Dermis microvascular lymphatic vessel endothelial cell (primary cell): ENCODE measurements at regions not wholly inside any gene's neighbourhood (a gene's known extent, or its start where the extent isn't known, plus 50 kb on each side); places are given as distances from the start of the nearest gene placed in this dataset.

ENCODE experiments used
- DNase-seq, 2 donors: peaks; one replicate each; pipeline versions ENCODE4 v3.0.0 to v3.0.0-alpha.2; 2010; ENCODE audit warnings: low read depth in 2 of 2

DNA sequence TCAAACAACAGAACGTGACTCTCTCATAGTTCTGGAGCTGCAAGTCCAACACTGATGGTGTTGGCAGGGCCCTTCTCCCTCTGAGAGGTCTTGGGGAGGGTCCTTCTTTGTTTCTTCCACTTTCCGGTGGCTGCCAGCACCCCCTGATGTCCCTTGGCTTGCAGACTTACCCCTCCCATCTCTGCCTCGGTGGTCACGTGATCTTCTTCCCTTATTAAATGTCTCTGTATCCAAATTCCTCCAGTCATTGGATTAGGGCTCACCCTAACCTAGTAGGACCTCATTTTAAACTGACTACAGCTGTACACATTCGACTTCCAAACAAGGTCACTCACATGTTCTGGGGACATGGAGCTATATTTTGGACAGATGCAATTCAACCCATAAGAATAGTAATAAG lies 780.6 kb upstream of the SALL3 start:
- no peak for DNase-seq

DNA sequence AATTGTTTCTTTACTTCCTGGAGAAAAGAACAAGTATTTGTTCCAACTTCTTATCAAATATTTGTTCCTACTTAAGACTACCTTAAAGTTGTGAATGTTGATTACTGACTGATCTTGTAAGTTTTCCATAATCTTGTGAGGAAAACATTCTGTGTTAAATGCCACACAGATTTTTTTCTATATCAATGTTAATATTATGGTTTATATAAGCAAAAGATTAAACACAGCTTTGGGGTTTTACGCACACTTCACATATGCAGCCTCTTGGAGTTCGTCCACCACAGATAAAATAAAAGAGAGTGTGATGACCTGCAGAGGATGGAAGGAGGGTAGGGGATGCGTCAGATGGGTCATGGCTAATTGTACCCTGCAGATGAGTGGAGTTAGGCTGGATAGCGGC lies 780.0 kb upstream of the SALL3 start:
- no peak for DNase-seq

DNA sequence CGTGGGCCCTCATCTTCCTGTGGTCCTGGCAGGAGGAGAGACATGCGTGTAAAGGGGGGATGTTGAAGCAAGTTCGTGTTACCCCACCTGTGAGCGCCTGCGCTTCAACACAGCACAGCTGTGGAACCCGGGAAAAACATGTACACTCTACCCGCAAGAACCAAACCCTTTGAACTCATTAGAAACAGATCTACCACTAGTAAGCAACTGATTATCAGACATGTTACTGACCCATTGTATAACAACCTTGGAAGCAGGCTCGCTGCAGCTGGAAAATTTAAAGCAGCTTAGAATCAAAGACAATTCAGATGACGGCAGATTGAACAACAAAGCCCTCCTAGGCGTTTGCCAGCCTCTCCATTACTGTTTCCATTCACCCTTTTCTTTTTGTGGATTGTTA lies 771.7 kb upstream of the SALL3 start:
- no peak for DNase-seq

DNA sequence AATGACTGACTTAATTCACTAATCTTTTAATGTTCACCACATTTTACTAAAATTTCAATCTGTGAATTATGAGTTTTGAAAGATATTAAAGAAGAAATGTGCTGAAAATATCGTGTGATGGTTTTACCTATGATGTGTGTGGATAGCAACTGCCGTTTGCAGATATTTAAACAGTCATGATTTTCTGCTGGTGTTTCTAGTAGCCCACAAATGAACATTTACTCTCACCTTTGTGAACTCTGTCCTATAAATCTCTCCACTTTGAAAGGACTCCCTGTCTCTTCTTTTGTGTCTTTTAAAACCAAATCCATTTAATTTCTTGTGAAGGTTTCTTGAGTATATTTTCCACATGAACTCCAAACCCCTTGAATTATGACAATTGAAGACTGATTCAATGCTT lies 771.2 kb upstream of the SALL3 start:
- no peak for DNase-seq

DNA sequence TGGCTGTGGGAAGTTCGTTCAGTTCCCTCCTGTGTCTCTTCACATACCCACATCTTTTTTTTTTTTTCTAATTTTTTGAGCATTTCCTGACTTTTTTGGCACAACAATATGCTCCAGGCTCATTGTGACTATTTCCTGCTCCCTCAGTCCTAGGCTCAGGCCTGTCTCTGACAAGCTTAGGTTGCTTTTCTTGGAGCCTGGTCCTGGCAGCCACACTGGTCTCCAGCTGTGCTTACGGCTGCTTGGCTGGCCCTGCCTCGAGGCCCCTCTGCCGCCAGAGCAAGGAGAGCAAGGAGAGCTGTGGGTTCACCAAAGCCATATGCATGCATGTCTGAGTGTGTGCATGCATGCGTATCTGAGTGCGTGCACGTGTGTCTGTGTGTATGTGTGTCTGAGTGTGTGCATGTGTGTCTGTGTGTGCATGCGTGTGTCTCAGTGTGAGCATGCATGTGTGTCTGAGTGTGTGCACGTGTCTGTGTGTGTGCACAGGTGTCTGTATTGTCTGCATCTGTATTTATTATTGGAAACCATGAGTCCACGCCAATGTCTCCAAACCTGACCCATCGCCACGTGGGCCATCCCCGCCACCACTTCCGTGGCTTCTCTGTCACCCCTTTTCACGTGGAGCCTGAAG lies 766.1 kb upstream of the SALL3 start:
- DNase-seq = no peak

DNA sequence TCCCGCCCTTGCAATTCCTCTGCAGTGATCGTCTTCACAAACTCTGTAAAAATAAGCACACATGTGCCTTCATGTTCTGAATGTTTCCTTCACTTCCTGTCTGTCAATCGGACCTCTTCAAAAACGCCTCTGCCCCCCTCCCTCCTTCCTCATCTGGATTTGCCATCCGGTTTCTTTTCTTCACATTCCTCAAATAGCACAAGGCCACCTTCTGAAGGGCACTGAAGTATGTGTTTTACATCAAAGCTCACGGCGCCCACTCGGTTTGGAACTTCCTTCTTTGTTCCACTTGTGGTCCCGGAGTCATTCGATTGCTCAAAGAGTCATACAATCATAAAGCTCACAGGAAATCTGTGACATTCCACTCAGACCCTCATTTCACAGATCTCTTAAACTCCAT lies 758.1 kb upstream of the SALL3 start:
- DNase-seq = no peak

DNA sequence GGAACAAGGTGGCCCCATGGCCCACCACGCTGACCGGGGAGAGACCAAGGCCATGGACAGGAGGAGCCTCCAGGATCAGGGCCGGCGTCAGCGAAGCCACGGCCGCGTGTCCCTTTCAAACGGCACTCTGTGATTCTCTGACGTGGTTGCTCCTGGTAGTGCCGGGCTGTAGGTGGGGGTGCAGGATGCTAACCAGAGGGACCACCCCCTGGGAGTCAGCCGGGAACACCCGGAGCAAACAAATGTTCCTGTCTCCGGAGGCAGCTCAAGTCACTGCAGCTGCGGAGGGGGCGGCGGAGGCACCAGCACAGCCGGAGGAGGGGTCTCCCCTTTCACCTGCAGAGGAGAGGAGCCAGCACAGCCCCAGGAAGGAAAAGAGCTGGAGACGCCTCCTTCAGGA lies 750.6 kb upstream of the SALL3 start:
- DNase-seq = no peak

DNA sequence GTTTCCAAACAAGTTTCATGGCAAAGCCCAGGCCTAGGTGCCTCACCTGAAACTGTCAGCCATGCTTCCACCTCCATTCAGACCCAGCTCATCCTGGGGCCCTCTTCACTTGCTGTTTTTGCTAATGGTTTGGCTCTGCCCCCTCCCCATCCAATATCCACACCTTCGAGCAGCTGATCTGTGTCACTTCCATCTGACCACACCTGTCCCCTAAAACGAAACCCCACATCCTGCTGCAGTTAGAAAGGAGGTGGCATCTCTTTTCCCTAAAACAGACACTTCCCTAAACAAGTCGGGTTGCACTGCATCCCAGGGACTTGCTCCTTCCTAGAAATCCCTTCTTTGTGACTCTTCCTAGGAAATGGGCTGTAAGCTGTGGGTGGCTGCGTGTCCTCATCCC lies 748.7 kb upstream of the SALL3 start:
- DNase-seq = no peak

DNA sequence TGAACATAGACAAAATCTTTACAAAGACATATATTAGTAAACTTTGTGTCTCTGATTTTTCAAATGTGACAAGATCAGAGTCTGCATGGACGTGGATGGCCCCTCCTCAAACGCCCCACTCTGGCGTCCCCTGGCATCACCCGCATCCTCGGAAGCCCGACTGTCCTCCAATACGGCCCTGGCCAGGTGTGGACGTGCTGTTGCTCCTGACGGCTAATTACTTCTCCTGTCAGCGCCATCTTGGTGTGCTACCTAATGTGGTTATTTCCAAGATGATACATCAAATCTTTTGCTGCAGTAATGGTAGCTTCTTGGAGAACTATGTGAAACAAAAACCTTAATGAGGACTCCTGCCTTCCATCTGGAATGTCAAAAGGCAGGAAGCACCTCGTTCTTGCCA lies 747.4 kb upstream of the SALL3 start:
- no peak for DNase-seq

DNA sequence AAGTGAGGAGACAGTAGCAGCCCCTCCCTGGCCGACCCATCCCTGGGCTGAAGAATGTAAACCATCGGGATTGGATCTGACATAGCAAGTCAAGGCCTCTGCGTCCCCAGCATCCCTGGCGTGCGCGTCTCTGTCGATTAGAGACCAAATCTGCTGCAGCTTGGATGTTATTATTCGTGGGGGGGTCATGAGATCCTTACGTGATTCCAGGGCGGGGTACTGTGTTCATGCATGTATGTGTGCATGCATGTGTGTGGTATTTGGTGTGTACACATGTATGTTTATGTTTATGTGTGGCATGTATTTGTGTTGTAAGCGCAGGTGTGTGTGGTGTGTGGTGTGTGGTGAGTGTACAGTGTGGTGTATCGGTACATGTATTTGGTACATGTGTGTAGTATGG lies 741.8 kb upstream of the SALL3 start:
- no peak for DNase-seq

DNA sequence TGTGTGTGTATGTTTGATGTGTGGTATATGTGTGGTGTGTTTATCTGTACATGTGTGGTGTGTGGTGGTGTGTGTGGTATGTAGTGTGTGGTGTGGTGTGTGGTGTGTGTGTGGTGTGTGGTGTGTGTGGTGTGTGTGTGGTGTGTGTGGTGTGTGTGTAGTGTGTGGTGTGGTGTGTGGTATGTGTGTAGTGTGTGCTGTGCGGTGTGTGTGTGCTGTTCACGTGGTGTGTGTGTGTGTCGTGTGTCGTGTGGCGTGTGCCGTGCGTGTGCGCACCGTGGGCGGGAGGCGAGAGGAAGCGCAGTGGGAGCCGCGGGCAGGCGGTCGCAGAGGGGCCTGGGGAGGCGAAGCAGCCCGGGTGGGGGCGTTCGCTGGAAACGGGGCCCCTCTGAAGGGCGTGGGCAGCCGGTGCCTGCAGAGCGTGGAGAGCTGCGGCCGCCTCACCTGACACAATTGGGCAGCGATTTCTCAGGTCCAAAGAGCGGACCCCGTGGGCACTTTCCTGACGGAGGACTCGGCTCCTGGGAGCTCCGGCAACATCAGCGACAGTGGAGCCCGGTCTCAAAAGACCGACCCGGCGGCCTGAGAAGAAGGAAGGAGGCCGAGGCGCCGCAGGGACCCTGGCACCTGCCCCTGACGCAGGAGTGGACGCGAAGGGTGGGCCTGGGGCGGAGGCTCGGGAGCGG lies 741.1 kb upstream of the SALL3 start:
- DNase-seq = no peak

DNA sequence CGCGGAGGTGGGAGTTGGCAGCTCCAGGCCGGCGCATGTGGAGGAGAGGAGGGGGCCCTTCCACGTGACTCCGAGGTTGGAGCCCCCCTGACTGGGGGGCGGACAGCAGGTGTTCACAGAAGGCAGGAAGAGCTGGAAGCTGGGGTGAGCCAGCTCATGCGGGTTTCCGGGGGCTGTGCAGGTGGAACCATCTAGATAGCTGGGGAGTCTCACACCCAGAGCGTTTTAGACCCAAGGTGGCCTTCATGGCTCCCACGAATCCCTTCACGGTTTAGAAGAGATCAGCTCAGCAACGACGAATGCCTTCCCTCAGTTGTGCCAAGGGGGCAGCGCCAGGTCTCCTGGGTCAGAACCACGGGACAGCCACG lies 740.5 kb upstream of the SALL3 start:
- DNase-seq = no peak

DNA sequence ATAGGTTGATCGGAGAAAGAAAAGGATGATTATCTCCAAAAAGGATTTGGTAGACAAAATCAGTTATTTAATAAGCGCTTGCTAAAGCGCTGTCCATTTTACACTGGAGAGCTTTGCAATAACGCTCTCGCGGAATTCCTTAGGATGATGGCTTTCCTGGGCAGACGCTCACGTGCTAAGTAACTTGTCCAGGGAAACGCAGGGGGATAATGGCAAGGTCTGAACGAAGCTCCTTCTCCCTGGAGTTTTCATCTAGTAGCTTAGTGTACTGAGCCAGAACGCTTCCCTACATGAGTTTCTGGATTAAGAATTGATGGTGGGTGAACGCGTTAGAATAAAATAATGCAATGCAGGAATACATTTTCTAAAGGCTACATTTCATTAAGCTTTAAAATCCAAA lies 739.5 kb upstream of the SALL3 start:
- DNase-seq = no peak

DNA sequence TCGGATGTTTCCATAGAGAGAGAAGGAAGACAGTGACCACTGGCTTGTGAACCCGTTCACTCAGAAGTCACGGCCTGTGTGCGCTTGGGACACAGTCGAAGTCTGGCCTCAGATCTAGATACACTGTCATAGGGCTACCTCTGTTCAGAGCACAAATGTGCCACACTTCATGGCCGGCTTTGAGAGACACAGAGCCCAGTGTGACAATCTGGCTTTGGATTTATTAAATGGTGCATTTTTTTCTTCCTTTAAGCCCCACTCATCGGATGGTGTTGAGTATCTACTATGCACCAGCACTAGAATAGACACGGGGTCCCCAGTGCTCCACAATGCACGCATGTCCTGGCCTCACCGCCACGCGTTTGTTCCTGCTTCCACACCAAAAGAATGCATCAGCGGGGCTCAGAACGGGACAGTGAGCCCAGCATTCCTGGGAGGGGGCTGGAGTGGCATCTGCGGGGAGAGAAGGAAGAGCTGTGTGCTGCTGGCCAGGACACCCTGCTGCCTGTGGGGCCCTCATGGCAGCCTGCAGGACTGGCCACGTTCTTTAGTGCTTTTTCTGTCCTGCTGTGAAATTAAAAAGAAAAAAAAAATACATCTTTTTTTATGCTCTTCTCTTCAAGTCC lies 738.9 kb upstream of the SALL3 start:
- DNase-seq = no peak

DNA sequence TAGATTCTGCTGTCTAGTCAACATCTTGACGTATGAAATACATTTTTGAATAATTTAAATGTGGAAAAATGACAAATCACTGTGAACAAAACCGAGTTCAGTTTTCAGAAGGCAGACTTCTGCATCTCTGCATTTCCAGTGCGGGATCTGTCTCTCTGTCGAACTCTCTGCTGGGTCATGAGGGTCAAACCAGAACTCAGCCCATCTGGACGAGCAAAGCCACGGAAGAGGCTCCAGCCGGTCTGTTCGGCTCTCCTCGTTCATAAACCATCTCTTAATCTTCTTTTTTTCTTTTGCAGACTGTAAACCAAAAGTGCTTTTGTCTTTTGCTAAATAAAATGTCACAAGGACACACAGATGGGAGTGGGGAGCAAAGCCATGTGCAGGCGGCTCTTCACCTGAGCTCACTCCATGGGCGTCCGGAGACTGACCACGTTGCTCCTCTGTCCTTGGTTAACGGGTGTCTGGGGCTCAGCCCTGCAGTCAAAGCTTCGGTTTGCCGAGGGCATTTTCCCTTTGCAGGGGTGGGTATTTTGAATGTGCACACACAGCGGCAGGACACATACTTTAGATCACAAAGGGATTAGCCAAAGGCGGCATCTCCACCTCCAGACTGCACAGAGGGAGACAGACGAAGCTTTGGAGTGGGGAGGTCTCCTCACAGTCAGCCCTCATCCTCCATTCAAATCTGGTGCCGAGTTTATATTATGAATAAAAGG lies 737.9 kb upstream of the SALL3 start:
- DNase-seq = no peak

DNA sequence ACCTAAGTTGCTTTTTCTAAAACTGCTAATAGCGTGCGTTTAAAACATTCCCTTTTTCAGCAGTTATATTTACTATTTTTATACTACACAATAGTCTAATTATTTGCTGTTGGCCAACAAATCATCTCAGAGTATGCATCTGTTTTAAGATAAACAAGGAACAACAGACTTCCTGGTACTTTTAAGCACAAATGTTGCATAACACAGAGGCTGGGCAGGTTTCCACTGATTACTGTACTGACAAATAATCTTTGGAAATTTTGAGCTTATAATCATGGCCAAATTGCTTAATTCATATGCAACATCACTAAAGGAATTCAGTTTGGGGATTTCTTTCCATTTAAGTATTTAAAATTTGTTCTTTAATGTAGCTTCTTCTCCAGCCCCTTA lies 737.4 kb upstream of the SALL3 start:
- no peak for DNase-seq

DNA sequence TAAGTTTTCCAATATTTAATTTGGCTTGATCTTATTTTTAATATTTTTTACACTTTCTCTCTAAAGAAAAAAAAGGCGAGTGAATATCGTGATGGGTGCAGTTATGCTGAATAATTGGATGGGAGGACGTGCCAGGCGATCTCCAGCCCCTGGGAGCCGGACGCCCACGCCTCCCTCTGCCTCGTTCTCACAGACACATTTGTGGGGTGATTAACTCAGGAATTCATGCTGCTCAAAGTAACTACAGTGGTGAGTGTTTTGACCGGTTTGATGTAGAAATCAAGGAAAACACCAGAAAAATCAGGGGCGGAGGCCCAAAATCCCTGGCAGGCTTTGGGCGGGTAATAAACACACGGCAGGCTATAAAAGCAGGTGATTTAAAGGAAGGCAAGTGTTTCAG lies 736.8 kb upstream of the SALL3 start:
- DNase-seq = no peak

DNA sequence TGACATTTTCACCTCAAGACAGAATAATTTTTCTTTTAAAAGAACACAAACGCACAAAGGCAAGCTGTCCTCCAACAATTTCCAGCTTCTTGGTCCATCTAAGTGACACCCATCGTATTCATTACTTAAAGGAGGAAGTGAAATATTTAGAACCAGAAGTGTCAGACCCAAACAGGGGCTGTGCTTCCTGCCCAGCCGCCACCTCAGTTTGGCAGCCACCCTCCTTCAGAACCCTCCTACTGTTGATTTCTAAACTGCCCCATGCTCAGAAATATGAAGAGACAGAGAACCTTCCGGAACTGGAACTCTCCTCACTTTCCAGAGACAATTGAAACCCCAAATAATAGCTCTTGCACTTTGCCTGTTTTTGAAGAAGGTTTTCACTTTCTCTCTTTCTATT lies 734.8 kb upstream of the SALL3 start:
- no peak for DNase-seq

DNA sequence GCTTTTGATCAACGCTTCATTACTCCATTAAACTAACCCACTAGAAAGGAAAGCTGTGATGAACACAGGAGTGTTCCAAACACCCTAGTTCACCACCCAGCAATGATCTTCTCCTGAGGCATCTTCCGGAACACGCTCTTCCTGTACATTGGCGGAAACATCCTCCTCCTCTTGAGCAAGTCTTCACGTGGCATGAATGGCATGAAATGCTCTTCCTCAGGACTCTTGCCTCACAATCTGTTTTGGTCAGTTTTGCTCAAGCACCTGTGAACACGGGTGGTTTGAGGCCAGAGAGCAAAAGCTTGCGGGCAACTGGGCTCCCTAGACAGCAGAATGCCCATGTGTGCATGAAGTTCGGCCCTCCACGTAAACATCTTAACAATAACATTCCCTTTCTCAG lies 734.2 kb upstream of the SALL3 start:
- no peak for DNase-seq

DNA sequence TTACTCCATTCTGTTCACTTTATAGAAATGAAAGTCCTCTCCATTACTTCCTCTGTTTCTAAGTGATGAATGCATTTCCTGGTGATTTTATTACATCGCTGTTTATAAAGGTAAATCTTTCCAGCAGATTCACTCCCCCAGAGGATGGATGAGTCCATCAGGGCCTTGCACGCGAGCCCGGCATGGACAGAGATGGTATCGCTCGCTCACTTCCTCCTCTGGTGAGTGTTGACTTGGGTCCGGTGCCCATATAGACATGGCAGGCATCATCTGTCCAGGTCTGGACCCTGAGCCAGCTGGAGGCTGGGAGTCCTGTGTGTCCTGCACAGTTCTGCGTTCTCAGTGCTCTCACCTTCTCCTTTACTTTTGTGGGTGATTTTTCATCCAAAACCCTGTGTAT lies 733.6 kb upstream of the SALL3 start:
- DNase-seq = no peak

DNA sequence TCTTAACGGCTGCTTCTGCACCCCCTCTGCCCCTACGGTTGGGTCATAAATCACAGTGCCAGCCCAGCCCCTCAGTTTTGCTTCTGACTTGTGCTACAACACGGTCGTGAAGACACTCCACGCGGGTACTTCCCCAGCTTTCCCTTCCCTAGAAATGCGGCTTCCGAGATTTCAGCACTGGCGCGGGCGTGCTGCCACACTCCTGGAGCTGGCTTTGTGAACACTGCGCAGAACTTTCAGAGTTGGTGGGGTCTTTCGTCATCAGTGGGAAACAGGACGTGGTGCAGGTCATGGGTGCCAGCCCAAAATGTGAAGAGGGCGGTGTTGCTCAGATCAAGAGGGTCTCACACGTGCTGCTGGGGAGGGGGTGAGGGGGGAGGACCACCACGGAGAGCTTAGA lies 733.0 kb upstream of the SALL3 start:
- DNase-seq = no peak

DNA sequence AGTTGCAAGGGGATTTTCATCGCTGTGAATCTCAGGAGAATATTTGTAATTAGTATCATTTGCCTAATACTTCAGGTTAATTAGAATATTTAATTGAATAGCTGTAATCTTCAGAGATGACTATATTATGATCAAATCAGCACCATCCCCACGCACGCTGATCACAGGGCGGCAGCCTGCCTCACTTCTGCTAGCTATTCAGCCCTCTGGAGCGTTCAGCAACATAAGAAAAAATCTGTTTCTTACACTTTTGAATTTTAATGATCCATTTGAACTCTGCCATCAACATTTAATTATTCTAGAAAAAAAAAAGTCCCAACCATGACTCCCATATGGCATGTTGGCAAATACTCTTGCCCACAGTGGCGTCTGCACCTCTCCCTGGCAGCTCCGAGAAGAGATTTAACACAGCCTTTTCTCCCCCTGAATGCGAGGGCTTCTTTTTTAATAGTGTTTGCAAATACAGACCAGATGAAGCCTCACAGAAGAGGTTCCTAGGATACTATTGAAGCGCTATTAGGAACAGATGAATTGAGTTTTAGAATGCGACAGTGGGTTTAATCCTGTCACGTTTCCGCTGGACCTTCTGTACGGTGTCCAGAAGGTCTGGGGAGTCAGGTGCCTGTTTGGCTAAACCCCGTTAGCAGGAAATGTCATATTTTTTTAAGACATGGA lies 731.9 kb upstream of the SALL3 start:
- DNase-seq = no peak
